MM.1S (cell line): ENCODE measurements at regions not wholly inside any gene's neighbourhood (a gene's known extent, or its start where the extent isn't known, plus 50 kb on each side); places are given as distances from the start of the nearest gene placed in this dataset.

Source experiments
- EZH2phosphoT487 ChIP-seq: fragments of 300-600 bp; sonication (generic); IDR thresholded peaks from 2 replicates; pipeline ENCODE4 v1.6.1; 2018; ENCODE audit warnings: antibody characterized with exemption, low read length
- TF ChIP-seq, protein P1 (sequence below): fragments of 300-600 bp; sonication (generic); IDR thresholded peaks from 2 replicates; pipeline ENCODE4 v1.5.1; 2016; ENCODE audit warnings: antibody characterized with exemption, low read length, mixed read lengths

DNA sequence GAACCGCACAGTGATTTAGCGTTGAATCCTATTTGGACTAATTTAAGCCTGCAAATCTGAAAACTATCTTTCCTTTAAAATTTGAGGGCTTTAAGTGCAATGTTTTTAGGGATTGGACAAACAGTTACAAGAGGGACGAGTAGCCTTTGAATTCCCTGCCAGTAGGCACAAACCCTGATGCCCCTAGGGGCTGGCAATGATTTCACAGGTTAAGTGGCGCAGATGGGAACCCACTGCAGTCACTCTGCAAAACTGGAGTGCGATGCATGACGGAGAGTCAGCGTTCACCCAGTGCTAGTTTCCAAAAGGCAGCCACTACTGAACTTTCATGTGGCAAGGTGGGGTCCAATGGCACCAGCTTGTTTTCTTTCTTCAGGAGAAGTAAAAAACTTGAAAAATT, 99.4 kb upstream of the FRMD6 start:
- TF ChIP-seq, protein P1, sequence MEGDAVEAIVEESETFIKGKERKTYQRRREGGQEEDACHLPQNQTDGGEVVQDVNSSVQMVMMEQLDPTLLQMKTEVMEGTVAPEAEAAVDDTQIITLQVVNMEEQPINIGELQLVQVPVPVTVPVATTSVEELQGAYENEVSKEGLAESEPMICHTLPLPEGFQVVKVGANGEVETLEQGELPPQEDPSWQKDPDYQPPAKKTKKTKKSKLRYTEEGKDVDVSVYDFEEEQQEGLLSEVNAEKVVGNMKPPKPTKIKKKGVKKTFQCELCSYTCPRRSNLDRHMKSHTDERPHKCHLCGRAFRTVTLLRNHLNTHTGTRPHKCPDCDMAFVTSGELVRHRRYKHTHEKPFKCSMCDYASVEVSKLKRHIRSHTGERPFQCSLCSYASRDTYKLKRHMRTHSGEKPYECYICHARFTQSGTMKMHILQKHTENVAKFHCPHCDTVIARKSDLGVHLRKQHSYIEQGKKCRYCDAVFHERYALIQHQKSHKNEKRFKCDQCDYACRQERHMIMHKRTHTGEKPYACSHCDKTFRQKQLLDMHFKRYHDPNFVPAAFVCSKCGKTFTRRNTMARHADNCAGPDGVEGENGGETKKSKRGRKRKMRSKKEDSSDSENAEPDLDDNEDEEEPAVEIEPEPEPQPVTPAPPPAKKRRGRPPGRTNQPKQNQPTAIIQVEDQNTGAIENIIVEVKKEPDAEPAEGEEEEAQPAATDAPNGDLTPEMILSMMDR = no peak
- TF ChIP-seq EZH2phosphoT487 = no peak
